HL-60 (cell line): ENCODE measurements at regions not wholly inside any gene's neighbourhood (a gene's known extent, or its start where the extent isn't known, plus 50 kb on each side); places are given as distances from the start of the nearest gene placed in this dataset.

Experiments
- CTCF ChIP-seq: IDR thresholded peaks from one replicate; pipeline ENCODE4 v1.5.1; 2011; ENCODE audit warnings: low read length, control low read depth, inconsistent platforms; ENCODE audit not compliant: insufficient read depth
- GABPA ChIP-seq: IDR thresholded peaks from 2 replicates; pipeline ENCODE4 v1.6.1; 2012; ENCODE audit warnings: low read depth
- POLR2AphosphoS5 ChIP-seq: IDR thresholded peaks from 2 replicates; pipeline ENCODE4 v1.6.1; 2012; ENCODE audit warnings: low read depth
- REST ChIP-seq: IDR thresholded peaks from 2 replicates; pipeline ENCODE4 v1.6.1; 2012; ENCODE audit warnings: low read depth; ENCODE audit not compliant: insufficient replicate concordance
- SPI1 ChIP-seq: IDR thresholded peaks from 2 replicates; pipeline ENCODE4 v1.6.1; 2012; ENCODE audit warnings: low read depth, mild to moderate bottlenecking, borderline replicate concordance

- TF ChIP-seq CTCF (no peak), POLR2AphosphoS5 (no peak), REST (no peak), SPI1 (no peak), GABPA (no peak)
These were observed 442.8 kb downstream of the COG6 start for GRCh38 chr13:40098246-40098645.
